Neuronal stem cell (in vitro differentiated cells): ENCODE measurements at regions not wholly inside any gene's neighbourhood (a gene's known extent, or its start where the extent isn't known, plus 50 kb on each side); places are given as distances from the start of the nearest gene placed in this dataset.

Source experiments
- DNase-seq: peaks from one replicate; pipeline ENCODE4 v3.0.0-alpha.2; 2013; ENCODE audit warnings: low spot score
- H2AFZ ChIP-seq: one replicate; pipeline ENCODE4 v1.6.1; 2013; ENCODE audit warnings: mild to moderate bottlenecking, low read length, inconsistent platforms
- H2AK5ac ChIP-seq: 2 replicates; pipeline ENCODE4 v1.6.1; 2013; ENCODE audit warnings: low read depth, mild to moderate bottlenecking, inconsistent platforms, low read length, moderate library complexity, mixed read lengths
- H2BK120ac ChIP-seq: 2 replicates; pipeline ENCODE4 v1.6.1; 2013; ENCODE audit warnings: low read depth, mild to moderate bottlenecking, inconsistent platforms, low read length, moderate library complexity, mixed read lengths
- H2BK12ac ChIP-seq: one replicate; pipeline ENCODE4 v1.6.1; 2013; ENCODE audit warnings: low read length, inconsistent platforms
- H2BK15ac ChIP-seq: 2 replicates; pipeline ENCODE4 v1.6.1; 2013; ENCODE audit warnings: mild to moderate bottlenecking, low read length, inconsistent platforms, mixed read lengths
- H2BK5ac ChIP-seq: one replicate; pipeline ENCODE4 v1.6.1; 2013; ENCODE audit warnings: inconsistent platforms, mild to moderate bottlenecking, low read length, moderate library complexity
- H3K14ac ChIP-seq: one replicate; pipeline ENCODE4 v1.6.1; 2013; ENCODE audit warnings: low read length, inconsistent platforms
- H3K18ac ChIP-seq: 2 replicates; pipeline ENCODE4 v1.6.1; 2013; ENCODE audit warnings: low read length, inconsistent platforms
- H3K23ac ChIP-seq: 2 replicates; pipeline ENCODE4 v1.6.1; 2013; ENCODE audit warnings: low read depth, mild to moderate bottlenecking, mixed read lengths, low read length, inconsistent platforms; ENCODE audit not compliant: poor library complexity
- H3K27ac ChIP-seq: replicated peaks from 3 replicates; pipeline ENCODE4 v1.5.1; 2013; ENCODE audit warnings: low read length, inconsistent platforms
- H3K27me3 ChIP-seq, 3 experiments: 2 replicates each; pipeline ENCODE4 v1.6.1; 2013; ENCODE audit warnings: low read length in 3 of 3, mild to moderate bottlenecking in 2 of 3, inconsistent platforms in 1 of 3, low read depth in 1 of 3, mixed read lengths in 1 of 3, moderate library complexity in 1 of 3; ENCODE audit not compliant: control insufficient read depth in 3 of 3, insufficient read depth in 3 of 3
- H3K36me3 ChIP-seq, 2 donors: replicated peaks in 1 of 2; 2 replicates each; pipeline ENCODE4 v1.6.1; 2013; ENCODE audit warnings: low read length in 2 of 2; ENCODE audit not compliant: control insufficient read depth in 2 of 2, insufficient read depth in 2 of 2
- H3K4ac ChIP-seq: 2 replicates; pipeline ENCODE4 v1.6.1; 2013; ENCODE audit warnings: inconsistent platforms, mild to moderate bottlenecking, low read length, moderate library complexity
- H3K4me1 ChIP-seq, 2 donors: 1 replicate in 1 of 2; 2 replicates in 1 of 2; pipeline ENCODE4 v1.6.1; 2013; ENCODE audit warnings: low read length in 2 of 2, low read depth in 1 of 2; ENCODE audit not compliant: control insufficient read depth in 2 of 2, insufficient read depth in 1 of 2
- H3K4me2 ChIP-seq: one replicate; pipeline ENCODE4 v1.6.1; 2013; ENCODE audit warnings: mild to moderate bottlenecking, low read length, inconsistent platforms; ENCODE audit not compliant: insufficient read depth, poor library complexity, severe bottlenecking
- H3K4me3 ChIP-seq, 2 donors: 2 replicates each; pipeline ENCODE4 v1.5.1; 2013; ENCODE audit warnings: low read length in 2 of 2, mild to moderate bottlenecking in 2 of 2, inconsistent platforms in 1 of 2, moderate library complexity in 1 of 2
- H3K79me1 ChIP-seq: one replicate; pipeline ENCODE4 v1.6.1; 2013; ENCODE audit warnings: low read depth, mild to moderate bottlenecking, inconsistent platforms, low read length, moderate library complexity
- H3K9ac ChIP-seq: one replicate; pipeline ENCODE4 v1.6.1; 2013; ENCODE audit warnings: mild to moderate bottlenecking, low read depth, low read length, inconsistent platforms; ENCODE audit not compliant: poor library complexity
- H3K9me3 ChIP-seq, 2 donors: replicated peaks in 1 of 2; 2 replicates each; pipeline versions ENCODE3 to v1.6.1; 2013; ENCODE audit warnings: low read length in 2 of 2, mild to moderate bottlenecking in 2 of 2, inconsistent platforms in 1 of 2, low read depth in 1 of 2, mixed read lengths in 1 of 2, moderate library complexity in 1 of 2; ENCODE audit not compliant: control insufficient read depth in 2 of 2, insufficient read depth in 1 of 2
- H4K8ac ChIP-seq: one replicate; pipeline ENCODE4 v1.6.1; 2013; ENCODE audit warnings: low read depth, mild to moderate bottlenecking, inconsistent platforms, low read length, moderate library complexity
- H4K91ac ChIP-seq: one replicate; pipeline ENCODE4 v1.6.1; 2013; ENCODE audit warnings: low read length, low read depth, mild to moderate bottlenecking, inconsistent platforms; ENCODE audit not compliant: poor library complexity
- WGBS, 2 donors: extraction: QIAGEN DNeasy Blood & Tissue Kit; methylation state at CpG; one replicate each; pipeline ENCODE4 v1.1.7; 2013; ENCODE audit warnings: missing lambda C conversion rate in 2 of 2, mixed read lengths in 1 of 2; ENCODE audit not compliant: insufficient read length in 2 of 2, insufficient replicate concordance in 1 of 2; ENCODE audit errors: extremely low coverage in 2 of 2; 5-methylcytosine and 5-hydroxymethylcytosine counted together

GRCh38 chr6:139701695-139702094 lies 327.2 kb upstream of the CITED2 start:
- Histone ChIP-seq H3K27ac (no peak overlapping the region), H2AFZ (no peak overlapping the region), H3K14ac (no peak overlapping the region), H2BK12ac (no peak overlapping the region), H2AK5ac (no peak overlapping the region), H4K91ac (no peak overlapping the region), H3K9me3 (peaks cover 0 to 8% of the 10 kb centered on the region in 2 donors), H3K27me3 (no peaks in the 10 kb centered on the region), H3K36me3 (no peaks in the 10 kb centered on the region), H3K4ac (no peak overlapping the region), H3K9ac (no peak overlapping the region), H3K23ac (no peak overlapping the region), H3K18ac (no peak overlapping the region), H3K4me1 (no peaks in the 10 kb centered on the region), H2BK15ac (no peak overlapping the region), H3K4me2 (no peak overlapping the region), H4K8ac (no peak overlapping the region), H3K4me3 (no peak overlapping the region), H2BK5ac (no peak overlapping the region), H2BK120ac (no peak overlapping the region), H3K79me1 (no peaks in the 10 kb centered on the region)
- WGBS, 2 donors, result no CpG with 5 or more reads among the region's 4 CpGs
- DNase-seq, result no peak

- H2BK15ac ChIP-seq, result no peak overlapping the region
- no peak overlapping the region for H3K27ac ChIP-seq
- H3K4me2 ChIP-seq, result no peak overlapping the region
- H3K4me1 ChIP-seq, result no peaks in the 10 kb centered on the region
- H3K27me3 ChIP-seq, result no peaks in the 10 kb centered on the region
- no peaks in the 10 kb centered on the region for H3K79me1 ChIP-seq
- no peak overlapping the region for H4K8ac ChIP-seq
- no peaks in the 10 kb centered on the region for H3K36me3 ChIP-seq
- no peak overlapping the region for H2BK12ac ChIP-seq
- peaks cover 0 to 8% of the 10 kb centered on the region in 2 donors for H3K9me3 ChIP-seq
- no peak overlapping the region for H3K23ac ChIP-seq
- H3K4ac ChIP-seq, result no peak overlapping the region
- DNase-seq, result no peak
- H2AK5ac ChIP-seq, result no peak overlapping the region
- no peak overlapping the region for H2AFZ ChIP-seq
- no peak overlapping the region for H4K91ac ChIP-seq
- no peak overlapping the region for H3K9ac ChIP-seq
- H2BK5ac ChIP-seq, result no peak overlapping the region
- WGBS, 2 donors, result no CpG with 5 or more reads among the region's 1 CpG
- no peak overlapping the region for H3K14ac ChIP-seq
- no peak overlapping the region for H3K18ac ChIP-seq
- no peak overlapping the region for H2BK120ac ChIP-seq
- no peak overlapping the region for H3K4me3 ChIP-seq
Measured at GRCh38 chr6:139701003-139701402, 326.6 kb upstream of the CITED2 start.

- H2AFZ ChIP-seq, result peak overlapping the region; percentile 37
- H2BK15ac ChIP-seq, result no peak overlapping the region
- no peak overlapping the region for H4K8ac ChIP-seq
- H3K4me1 ChIP-seq, result no peaks in the 10 kb centered on the region
- H3K79me1 ChIP-seq, result no peaks in the 10 kb centered on the region
- DNase-seq, result no peak
- H3K9ac ChIP-seq, result no peak overlapping the region
- no peak overlapping the region for H3K4me2 ChIP-seq
- no peak overlapping the region for H2BK120ac ChIP-seq
- H4K91ac ChIP-seq, result no peak overlapping the region
- no peak overlapping the region for H2AK5ac ChIP-seq
- WGBS, 2 donors, result no CpG with 5 or more reads among the region's 1 CpG
- H3K27ac ChIP-seq, result no peak overlapping the region
- H2BK5ac ChIP-seq, result no peak overlapping the region
- no peak overlapping the region for H3K4ac ChIP-seq
- H3K14ac ChIP-seq, result no peak overlapping the region
- no peaks in the 10 kb centered on the region for H3K27me3 ChIP-seq
- H3K36me3 ChIP-seq, result no peaks in the 10 kb centered on the region
- no peak overlapping the region for H3K4me3 ChIP-seq
- no peak overlapping the region for H2BK12ac ChIP-seq
- peaks cover 0 to 3% of the 10 kb centered on the region in 2 donors for H3K9me3 ChIP-seq
- H3K18ac ChIP-seq, result no peak overlapping the region
- H3K23ac ChIP-seq, result no peak overlapping the region
Measured at GRCh38 chr6:139699911-139700310, 325.5 kb upstream of the CITED2 start.

GRCh38 chr6:139699335-139699734 lies 324.9 kb upstream of the CITED2 start:
- no peak overlapping the region for H3K4me2 ChIP-seq
- no peak overlapping the region for H3K27ac ChIP-seq
- H2BK5ac ChIP-seq, result no peak overlapping the region
- H3K14ac ChIP-seq, result no peak overlapping the region
- no peak overlapping the region for H4K91ac ChIP-seq
- H2BK120ac ChIP-seq, result no peak overlapping the region
- H3K27me3 ChIP-seq, result no peaks in the 10 kb centered on the region
- WGBS, 2 donors, result no CpG with 5 or more reads among the region's 1 CpG
- H2BK12ac ChIP-seq, result no peak overlapping the region
- H2BK15ac ChIP-seq, result no peak overlapping the region
- H3K23ac ChIP-seq, result no peak overlapping the region
- no peak overlapping the region for H3K4ac ChIP-seq
- no peak overlapping the region for H4K8ac ChIP-seq
- H3K18ac ChIP-seq, result no peak overlapping the region
- no peak overlapping the region for H2AK5ac ChIP-seq
- H3K9me3 ChIP-seq, result peaks cover 0 to 3% of the 10 kb centered on the region in 2 donors
- no peaks in the 10 kb centered on the region for H3K4me1 ChIP-seq
- H3K79me1 ChIP-seq, result no peaks in the 10 kb centered on the region
- peak overlapping the region; percentile 37 for H2AFZ ChIP-seq
- no peak overlapping the region for H3K4me3 ChIP-seq
- H3K36me3 ChIP-seq, result no peaks in the 10 kb centered on the region
- DNase-seq, result no peak
- H3K9ac ChIP-seq, result no peak overlapping the region
